H1 (cell line): ENCODE measurements at regions not wholly inside any gene's neighbourhood (a gene's known extent, or its start where the extent isn't known, plus 50 kb on each side); places are given as distances from the start of the nearest gene placed in this dataset.

Experiments
- CHD7 ChIP-seq: fragments of 300-600 bp; sonication (generic); IDR thresholded peaks from 2 replicates; pipeline ENCODE4 v1.7.1; 2012; ENCODE audit warnings: low read length, moderate library complexity, mild to moderate bottlenecking, inconsistent platforms; ENCODE audit not compliant: insufficient replicate concordance
- E2F6 ChIP-seq: IDR thresholded peaks from 2 replicates; pipeline ENCODE4 v1.6.1; 2012; ENCODE audit warnings: inconsistent platforms
- HDAC2 ChIP-seq, 2 experiments: fragments of 300-600 bp in 1 of 2; sonication (generic) in 1 of 2; IDR thresholded peaks; 2 replicates each; pipeline ENCODE4 v1.6.1; 2011 to 2012; ENCODE audit warnings: low read depth in 2 of 2, low read length in 2 of 2, mild to moderate bottlenecking in 2 of 2, moderate library complexity in 2 of 2, borderline replicate concordance in 1 of 2, inconsistent platforms in 1 of 2
- HDAC6 ChIP-seq: IDR thresholded peaks from one replicate; pipeline ENCODE4 v1.7.1; 2012; ENCODE audit warnings: low read depth, mild to moderate bottlenecking, inconsistent platforms, low read length, moderate library complexity
- JUN ChIP-seq: IDR thresholded peaks from 2 replicates; pipeline ENCODE4 v1.6.1; 2011; ENCODE audit warnings: low read depth, mild to moderate bottlenecking, improper control_type of control experiment, low read length
- POLR2A ChIP-seq, 2 experiments: IDR thresholded peaks; 1 replicate in 1 of 2; 2 replicates in 1 of 2; pipeline ENCODE4 v1.6.1; 2011; ENCODE audit warnings: low read depth in 2 of 2, low read length in 2 of 2, mild to moderate bottlenecking in 2 of 2; ENCODE audit errors: control extremely low read depth in 1 of 2
- SP1 ChIP-seq: IDR thresholded peaks from 2 replicates; pipeline ENCODE4 v1.6.1; 2011; ENCODE audit warnings: low read depth, low read length

GRCh38 chr9:82223442-82223841, 234.9 kb downstream of the SPATA31D1 start (continued):
- TF ChIP-seq CHD7 = no peak
- no peak for TF ChIP-seq HDAC6
- TF ChIP-seq POLR2A (IDR thresholded peaks at IDR 0.05; ENCODE audit: control extremely low read depth in 1 of 2, low read depth in 2 of 2, low read length in 2 of 2) = no peak
- TF ChIP-seq SP1 = no peak
- no peak for TF ChIP-seq HDAC2 (IDR thresholded peaks at IDR 0.05; ENCODE audit: borderline replicate concordance in 1 of 2, low read depth in 2 of 2, low read length in 2 of 2)
- no peak for TF ChIP-seq JUN
- no peak for TF ChIP-seq E2F6
